ENCODE measurements at regions not wholly inside any gene's neighbourhood (a gene's known extent, or its start where the extent isn't known, plus 50 kb on each side); places are given as distances from the start of the nearest gene placed in this dataset.

DNA sequence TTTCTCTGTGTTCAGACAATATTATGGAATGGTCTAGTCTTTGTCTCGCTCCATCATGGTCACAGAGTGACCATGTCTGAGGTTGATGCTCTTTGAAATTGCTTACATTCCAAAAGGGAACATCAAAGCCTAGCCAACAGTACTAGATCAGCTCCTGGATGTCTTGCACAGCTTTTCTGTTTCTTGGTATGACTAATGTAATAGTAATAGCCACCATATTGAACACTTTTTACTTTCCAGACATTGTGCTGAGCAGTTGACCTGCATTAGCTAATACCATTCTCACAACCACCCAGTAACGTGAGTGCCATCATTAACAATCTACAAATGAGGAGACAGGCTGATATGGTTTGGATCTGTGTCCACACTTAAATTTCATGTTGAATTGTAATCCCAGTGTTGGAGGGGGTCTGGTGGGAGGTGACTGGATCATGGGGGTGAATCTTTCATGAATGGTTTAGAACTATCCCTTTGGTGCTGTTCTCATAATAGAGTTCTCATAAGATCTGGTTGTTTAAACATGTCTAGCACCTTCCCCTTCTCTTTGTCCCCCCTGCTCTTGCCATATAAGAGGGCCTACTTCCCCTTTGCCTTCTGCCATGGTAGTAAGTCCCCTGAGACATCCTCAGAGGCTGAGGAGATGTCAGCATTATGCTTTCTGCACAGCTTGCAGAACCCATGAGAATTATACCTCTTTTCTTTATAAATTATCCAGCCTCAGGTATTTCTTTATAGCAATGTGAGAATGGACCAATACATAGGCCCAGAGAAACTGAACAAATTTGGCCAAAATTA, 577.5 kb upstream of the CLINT1 start:
- DNase-seq = no peak

DNA sequence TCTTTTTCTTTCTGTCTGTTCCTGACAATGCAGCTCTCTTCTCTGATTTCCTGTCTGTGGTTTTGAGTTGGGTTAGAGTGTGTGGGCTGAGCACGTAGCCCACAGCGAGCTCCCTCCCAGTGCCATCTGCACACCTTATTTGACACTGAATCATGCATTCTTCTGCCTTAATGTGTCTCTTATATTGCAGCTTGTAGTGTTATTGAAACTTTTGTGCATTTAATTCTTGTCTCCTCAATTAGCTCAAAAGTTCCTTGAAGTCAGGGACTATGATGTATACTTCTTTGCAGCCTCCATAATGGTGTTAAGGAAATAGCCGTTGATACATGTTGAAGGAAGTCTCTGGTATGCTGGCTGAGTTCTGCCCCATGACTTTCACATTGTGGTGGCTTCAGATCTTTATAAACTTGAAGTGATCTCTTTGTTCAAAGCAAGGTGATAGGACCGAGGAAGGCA, 576.2 kb upstream of the CLINT1 start:
- no peak for DNase-seq

DNA sequence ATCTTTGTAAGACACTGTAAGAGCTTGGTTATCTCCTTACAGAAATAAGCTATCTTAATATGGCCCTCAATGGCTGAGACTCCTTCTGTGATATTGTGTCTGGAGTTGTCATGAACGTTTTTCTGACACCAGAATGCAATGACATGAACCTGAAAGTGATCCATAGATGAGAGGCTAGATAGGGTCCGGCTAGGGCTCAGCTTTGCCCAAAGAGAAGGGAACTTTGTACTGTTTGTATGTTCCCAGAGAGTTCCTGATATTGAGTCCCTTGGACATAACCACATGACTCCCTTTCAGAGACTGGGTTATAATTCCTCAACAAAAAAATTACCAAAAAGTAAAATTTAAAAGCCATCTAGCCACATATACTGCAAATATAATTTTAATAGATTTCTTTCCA, 575.8 kb upstream of the CLINT1 start:
- no peak for DNase-seq

DNA sequence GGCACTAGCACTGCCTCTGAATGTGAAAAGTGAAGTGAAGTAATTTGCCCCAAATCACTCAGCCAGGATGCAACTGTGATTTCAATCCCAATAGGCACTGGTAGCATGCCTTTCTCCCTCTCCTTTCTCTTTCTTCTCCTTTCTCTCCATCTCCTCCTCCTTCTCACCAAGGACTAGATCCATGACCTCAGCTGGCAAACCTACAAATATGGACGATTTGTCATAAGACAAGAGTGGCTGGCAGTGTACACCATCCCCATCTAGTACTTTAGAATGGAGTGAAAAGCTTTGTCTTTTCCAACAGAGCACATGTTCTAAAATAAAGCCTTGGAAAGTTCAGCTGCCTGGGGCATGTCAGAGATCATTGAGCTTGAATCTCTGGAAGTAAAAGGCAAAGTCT, 574.7 kb upstream of the CLINT1 start:
- DNase-seq = no peak

DNA sequence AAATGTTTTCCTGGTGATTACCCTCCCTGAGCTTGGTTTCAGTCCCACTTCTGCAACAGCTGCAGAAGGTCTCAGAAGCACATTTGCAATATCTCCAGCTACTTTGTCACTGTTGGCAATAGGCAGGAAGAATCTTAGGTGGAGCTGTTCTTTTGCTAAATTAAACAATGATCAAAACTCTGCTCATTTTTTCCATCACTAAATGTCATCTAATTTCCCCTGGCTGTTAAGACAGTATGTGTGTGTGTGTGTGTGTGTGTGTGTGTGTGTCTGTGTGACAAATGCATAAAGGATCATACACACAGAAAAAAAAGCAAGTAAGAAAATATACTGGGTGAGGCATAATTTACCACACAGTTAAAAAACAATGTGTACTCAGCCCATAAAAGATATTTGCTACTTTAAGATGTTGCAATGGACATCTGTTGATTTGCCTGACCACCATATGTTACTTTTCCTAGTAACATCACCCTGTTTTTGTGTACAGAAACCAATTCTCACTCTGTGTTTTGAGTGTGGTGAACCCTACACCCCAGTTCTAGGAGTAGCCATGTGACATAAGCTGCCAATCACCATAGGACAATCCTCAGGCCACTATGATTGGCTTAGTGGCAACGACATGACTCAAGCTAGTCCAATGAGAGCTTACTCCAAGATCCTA, 572.6 kb upstream of the CLINT1 start:
- no peak for DNase-seq

DNA sequence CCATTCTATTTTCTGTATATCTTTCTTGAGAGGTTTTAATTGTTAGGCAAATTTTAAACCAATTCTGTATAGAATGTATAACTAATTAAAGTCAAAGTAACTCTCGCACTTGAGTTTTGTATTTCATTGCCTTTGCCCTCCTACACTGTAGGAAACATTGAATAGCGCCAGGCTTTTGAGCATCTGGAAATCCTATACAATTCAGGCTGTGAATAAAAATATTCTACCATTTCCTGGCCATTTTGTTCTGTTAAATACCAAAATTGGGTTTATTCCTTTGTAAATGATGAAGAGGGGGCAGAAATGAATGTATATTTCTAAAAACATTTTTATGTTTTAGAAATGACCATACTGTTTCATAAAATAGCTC, 571.8 kb upstream of the CLINT1 start:
- DNase-seq = no peak

DNA sequence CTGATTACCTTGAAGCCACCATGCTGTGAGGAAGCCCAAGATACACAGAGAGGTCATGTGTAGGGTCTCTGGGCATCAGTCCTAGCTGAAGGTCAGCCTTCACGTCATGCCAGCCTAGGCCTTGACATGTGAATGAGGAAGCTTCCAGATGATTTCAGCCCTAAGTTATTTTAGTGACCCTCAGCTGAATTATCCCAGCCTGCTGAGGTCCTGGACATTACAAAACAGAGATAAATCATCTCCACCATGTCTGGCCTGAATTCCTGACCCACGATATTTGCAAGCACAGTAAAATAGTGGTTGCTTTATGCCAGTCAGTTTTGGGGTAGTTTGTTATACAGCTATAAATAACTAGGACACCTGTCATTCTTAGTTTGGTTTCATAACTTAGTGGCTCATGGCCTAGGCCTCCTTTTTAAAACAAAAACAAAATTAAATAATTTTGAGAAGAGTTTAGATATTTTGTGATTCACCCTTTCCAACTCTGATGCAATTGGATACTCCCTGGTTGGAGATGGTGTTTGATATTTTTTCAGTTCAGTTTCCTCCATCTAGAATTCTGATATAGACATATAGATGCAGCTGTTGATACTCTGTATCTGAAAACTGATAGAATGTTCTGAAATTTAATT, 571.3 kb upstream of the CLINT1 start:
- DNase-seq = no peak

DNA sequence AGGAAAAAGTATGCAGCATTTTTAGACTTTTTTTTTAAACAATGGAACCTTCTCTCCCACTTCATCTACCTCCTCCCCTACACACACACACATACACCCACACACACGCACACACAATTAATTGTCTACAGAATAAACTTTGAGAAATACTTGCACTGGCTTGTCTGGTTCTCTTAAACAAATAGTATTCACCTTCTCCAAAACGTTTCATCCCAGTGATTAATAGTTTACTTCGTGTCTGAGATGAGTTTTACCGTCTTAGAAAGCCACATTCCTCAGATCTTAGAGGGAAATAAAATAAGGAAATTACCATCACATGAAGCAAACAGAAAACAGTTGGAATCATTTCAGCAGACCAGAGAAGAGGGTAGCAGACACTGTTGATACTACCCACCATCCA, 570.6 kb upstream of the CLINT1 start:
- DNase-seq = no peak

DNA sequence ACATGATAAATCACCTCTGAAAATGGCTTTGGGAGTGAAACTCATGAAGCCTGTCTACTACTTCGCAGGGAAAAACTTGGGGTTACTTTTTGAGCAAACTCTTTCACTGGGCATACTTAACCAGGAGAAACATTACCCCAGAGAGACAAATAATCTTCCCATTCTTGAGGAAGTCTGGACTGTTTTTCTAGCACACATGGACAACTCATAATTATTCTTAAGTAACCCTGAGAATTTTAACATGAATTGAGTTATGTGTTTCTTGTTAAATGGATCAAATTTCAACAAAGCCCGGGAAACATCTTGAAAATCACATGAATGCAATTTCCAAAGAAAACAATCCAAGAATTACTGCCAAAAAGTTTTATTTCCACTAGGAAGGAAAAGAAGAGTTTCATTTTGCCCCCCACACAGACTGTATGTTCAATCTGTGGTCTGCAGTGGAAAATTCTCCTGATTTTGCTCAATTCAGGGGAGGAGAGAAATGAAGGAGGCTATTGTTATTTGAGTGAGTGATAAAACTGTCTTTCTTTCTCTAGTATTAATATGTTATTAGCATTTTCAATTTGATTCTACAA, 564.8 kb upstream of the CLINT1 start:
- DNase-seq = no peak

DNA sequence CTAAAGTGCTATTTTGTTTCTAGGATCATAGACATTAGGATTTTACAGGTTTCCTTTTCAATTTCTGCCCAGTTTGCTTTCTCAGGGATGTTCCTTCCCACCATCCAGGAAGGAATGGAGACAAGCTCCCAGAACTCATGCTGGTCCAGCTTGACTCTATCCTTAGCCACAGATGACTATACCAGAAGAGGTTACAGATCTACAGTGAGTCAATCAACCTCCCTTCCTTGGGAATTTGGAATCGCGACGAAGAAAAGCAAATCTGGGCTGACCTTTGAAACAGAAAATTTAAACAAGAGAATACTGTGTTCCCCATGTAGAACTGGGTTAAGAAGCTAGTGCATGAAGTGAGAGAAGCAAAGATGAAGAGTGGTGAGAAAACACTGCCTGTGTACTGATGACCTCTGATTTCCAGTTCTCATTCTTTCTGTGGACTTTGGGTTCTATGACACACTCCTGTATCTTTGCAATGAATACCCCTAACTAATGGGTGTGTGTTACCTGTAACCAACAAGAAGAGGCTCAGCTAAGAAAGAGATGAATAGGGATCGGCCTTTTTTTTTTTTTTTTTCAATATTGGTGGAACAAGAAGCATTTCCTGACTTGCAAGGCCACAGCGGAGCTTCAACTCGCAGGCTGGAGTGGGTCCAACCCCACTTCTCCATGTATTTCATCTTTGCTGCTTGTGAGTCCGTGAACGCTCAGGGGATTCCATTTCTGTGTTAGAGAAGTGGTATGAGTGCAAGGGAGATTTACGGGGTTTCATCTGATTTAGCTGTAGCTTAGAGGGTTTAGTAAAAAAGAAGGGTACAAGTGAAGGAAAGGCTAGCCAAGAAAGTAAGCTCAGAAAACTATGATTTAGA, 563.9 kb upstream of the CLINT1 start:
- no peak for DNase-seq

DNA sequence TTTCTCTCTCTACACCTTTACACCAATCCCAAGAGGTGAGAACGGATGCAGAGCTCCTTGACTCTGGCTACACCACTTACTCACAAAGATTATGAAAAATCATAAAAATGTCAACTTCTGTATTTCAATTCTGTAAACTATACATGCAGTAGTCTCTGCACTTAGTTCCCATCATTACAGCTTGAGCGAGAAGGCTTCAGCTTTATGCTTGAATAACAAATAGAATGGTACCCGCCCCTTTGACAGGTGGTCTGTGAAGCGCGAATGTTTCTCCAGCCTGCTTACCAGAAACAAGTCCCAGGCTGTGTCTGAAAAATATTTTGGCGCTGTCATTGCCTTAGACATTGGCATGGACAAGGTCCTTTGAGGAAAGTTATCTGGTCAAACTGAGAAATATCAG, 562.4 kb upstream of the CLINT1 start:
- no peak for DNase-seq

DNA sequence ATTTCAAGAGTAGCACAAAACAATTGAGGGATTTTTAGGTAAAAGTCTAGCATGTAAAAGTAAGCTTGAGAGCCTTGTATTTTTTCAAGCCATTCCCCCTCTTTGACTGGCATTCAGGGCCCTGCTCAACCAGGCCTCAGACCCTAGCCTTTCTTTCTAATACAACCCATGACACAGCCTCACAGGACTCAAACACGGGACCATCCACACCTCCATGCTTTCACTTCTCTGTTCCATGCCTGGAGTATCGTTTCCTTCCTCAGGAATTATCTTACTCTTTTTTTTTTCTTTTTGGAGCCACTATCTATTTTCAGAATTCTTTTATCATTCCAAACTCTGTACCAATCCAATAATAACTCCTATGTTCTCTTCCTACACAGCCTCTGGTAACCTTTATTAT, 560.2 kb upstream of the CLINT1 start:
- no peak for DNase-seq

DNA sequence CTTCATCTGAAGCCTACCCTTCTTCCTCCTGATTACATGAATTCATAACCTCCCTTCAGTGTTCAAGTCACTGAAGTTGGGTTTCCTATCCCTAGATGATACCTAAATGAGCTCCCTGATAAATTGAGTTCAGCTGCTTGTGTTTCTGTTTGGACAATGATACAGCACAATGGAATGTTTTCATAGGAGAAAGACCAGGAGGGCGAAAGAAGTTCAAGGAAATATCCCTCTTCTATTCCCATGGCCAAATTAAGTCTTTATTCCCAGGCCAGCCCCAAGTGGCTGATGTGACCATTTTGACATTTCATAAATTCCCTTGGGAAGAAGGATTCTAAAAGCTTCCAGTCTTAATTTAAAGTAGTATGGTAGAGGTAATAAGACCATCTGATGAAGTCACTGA, 555.8 kb upstream of the CLINT1 start:
- DNase-seq = no peak

DNA sequence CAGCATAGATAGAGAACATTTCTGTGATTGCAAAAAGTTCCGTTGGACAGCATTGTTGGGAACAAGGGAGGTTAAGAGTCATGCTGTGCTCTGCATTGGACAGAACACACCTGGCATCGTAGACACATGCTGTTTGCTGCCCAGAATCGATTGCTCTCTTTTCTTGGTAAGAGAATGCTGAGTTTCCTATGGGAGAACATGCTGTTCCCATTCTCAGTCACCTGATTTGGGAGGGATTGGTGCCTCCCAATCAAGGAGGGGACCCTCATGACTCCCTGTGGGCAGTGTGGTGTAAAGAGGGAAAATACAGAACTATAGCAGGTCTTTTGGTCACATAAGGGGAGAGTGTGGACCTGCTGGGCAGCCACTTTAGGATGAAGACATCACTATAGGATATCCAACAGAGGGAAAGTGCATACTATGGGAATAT, 555.4 kb upstream of the CLINT1 start:
- DNase-seq = no peak

DNA sequence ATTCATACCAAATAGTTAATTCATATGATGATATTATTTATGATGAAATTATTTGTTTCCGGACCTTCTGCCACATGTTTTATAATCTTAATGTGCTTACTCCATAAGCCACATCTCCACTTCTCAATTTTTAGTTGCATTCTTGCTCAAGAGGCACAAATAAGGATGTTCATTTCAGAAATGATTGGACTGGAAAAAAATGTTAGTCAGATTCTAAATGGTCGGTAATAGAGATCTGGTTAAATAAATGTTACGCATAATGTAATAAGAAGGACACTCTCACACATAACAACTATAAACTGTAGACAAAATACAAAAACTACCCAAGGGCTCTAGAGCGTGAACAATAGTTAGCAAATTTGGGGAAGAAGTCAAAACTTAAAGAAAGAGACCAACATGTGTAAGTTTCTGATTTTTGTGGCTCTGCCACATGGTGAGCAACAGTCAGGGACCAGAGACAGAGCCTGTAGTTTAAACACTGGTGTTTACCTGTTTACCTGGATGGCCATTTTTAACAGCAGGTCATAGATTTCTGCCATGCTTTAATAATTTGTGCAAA, 554.3 kb upstream of the CLINT1 start:
- DNase-seq = no peak

DNA sequence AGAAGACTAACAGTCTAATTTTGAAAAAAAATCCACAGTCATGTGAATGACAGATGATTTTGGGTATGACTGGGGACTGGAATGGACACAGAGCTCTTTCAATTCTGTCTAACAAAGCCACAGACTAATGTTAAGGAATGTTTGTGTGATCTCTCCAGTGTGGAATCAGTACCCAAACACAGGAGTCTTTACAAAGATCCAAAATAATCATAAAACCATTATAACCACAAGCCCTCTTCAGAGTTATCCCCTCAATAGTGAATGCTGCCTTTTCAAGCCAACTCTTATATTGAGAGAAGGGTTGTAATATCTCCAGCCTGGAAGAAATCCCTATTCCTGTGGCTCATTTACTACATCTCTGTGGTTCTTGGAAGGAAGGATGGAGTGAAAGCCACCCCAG, 552.0 kb upstream of the CLINT1 start:
- no peak for DNase-seq

DNA sequence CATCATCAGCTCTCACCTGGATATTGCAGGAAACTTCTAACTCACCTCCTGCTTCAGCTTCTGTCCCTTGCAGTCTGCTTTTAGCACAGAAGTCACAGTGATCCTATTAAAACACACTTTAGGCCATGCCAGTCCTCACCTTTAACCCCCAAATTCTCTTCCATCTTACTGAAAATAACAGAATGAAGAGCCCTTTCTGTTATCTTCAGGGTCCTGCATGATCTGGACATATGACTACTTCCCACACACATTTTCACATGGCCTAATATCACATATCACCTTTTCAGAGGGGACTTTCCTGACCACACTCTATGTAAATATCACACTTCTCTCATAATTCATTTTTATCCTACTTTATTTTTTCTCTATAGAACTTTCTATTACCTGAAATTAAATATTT, 550.6 kb upstream of the CLINT1 start:
- no peak for DNase-seq

DNA sequence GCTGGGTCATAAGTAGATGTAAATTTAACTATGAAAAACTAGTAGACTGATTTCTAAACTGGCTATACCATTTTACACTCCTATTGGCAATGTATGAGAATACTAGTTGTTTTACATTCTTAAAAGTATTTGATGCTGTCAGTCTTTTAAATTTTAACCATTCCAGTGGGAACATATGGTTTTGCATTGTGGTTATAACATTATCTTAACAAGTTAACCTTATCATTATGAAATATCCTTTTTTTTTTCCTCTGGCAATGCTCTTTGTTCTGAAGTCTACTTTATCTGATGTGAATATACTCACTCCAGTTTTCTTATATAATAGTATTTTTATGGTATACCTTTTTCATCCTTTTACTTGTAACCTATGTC, 548.9 kb upstream of the CLINT1 start:
- DNase-seq = no peak

DNA sequence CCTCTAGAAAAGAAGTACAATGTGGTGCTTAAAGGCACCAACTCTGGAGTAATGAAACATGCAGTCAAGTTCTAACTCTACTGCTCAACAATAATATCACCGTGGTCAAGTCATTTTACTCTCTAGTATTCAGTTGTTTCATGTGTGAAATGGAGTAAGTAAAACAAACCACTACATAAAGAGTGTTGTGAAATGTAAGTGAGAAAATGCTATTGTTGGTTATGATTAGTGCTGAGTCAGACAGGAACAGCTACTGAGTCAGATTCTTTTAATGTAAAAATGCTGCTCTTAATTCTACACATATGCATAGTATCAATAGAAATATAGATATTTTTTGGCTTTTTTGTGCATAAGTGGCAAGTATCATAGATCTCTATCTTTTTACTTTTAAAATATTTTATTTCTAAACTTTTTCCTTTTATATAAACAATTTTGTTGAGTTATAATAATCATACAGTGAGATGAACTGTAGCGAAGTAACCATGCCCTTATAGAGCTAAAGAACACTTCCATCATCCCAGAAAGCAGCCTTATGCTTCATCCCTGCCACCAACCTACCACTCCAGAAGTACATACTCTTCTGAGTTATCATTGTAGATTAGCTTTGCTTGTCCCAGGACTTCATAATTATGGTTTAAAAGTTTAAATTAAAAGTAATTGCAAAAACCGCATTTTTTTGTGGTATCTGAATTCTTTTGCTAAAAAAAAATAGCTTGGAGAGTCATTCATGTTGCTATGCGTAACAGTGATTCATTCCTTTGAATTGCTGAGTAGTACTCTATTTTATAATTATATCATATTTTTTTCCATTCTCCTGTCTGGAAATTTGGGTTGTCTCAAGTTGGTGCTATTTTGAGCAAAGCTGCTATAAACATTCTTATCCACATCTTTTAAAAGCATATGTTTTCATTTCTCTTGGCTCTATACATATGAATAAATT, 548.2 kb upstream of the CLINT1 start:
- DNase-seq = no peak

DNA sequence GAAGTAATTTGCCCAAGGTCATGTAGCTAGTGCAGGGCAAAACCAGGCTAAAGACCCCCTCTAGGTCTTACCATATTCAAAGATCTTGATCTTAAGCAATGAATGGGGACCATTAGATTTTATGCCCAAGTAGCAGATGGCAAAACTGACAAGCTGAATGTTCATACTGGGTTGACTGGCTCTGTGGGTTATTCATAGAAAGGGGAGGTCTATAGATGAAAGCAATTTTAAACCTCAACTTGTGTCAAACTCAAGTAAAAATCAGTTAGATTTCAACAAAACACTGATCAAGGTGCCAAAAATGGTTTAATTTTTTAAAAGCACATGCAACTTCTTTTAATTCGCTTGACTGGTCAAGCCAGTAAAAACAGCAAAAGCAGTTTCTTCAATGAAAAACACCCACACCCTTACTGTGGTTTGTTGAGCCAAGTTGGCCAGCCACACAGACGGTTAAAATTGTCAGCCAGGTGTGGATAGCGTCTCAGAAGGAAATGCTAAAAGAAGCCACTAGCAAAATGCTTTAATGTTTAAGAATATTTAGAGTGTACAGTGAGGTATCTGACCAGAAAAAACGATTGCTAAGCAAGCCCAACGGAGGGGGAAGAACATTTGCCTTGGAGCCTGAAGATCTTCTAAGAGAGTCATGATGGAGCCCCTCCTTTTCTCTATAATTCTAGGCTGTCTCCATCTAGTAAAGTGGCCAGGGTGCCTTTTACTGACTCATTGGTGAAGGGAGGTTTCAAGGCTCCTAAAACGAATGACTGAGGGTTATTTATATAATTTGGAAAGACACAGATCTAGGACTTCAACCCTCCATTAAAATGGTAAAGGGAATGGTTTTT, 539.6 kb upstream of the CLINT1 start:
- no peak for DNase-seq

DNA sequence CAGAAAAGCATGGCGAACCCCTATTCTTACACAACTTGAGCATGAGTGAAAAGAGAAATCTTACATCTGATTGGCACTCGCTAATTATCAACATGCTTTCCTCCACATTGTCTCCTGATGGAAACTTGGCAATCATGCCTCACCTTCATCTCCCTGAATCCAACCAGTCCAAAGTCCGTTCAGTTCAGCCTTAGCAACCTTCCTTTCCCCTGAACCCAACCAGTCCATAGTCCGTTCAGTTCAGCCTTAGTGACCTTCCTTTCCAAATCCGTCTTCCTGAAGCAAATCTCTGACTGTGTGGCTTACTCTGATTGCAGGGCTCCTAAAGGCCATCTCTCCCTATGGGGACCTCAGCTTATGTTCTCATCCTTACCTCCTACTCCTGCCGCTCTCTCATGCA, 538.3 kb upstream of the CLINT1 start:
- DNase-seq = no peak
